ELR (cell line): ENCODE measurements at regions not wholly inside any gene's neighbourhood (a gene's known extent, or its start where the extent isn't known, plus 50 kb on each side); places are given as distances from the start of the nearest gene placed in this dataset.
A peak's percentile ranks its signal among the peaks of the same experiment; 100 is the strongest.

Source experiments
- DNase-seq: peaks from one replicate; pipeline ENCODE4 v3.0.0-alpha.2; 2015; ENCODE audit warnings: low read depth

DNA sequence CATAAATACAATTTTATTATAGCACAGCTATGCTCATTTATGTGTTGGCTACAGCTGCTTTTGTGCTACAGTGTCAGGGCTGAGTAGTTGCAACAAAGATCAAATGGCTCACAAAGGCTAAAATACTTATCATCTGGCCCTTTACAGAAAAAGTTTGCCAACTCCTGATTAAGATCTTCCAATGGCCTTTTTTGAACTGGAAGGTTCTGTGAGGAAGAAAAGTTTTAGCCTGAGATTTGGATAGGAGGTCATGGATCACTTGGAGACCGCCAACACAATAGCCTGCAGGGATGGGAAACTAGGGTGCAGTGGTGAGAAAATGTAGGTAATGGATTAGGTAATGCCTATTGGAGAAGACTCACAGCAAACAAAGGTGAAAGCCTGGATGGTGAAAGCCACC, 169.8 kb downstream of the NOC3L start:
- no peak for DNase-seq

- peak; percentile 40 for DNase-seq
These were observed 169.2 kb downstream of the NOC3L start for GRCh38 chr10:94193466-94193924.

GRCh38 chr10:94194256-94194655, 168.5 kb downstream of the NOC3L start:
- DNase-seq, result peak; percentile 79

DNA sequence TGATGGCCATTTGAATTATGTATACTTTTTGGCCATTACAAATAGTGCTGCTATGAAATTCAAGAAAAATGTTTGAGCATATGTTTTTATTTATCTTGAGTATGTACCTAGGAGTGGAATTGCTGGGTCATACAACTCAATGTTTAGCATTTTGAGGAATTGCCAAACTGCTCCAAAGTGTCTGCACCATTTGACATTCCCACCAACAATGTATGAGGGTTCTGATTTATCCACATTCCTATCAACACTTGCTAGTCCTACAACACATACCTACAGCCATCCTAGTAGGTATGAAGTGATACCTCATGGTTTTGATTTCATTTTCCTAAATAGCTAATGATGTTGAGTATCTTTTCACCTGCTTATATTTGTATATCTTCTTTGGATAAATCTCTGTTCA, 165.5 kb downstream of the NOC3L start:
- DNase-seq, result no peak

DNA sequence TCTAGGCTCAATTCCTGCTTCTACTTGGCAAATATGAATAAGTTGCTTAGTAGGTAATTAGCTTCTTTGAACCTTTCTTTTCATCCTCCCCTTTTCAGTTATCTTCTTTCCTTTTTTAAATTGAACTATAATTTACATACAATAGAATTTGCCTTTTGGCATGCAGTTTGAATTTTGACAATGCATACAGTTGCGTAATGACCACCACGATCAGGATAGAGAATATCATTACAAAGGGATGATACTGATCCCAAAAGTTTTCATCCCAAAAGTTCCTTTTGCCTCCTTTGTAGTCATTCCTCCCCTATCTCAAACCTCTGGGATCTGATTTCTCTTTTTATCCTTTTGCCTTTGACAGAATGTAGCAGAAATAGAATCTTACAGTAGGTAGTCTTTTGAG, 164.4 kb downstream of the NOC3L start:
- DNase-seq, result no peak

- DNase-seq, result no peak
These were observed 163.2 kb downstream of the NOC3L start for GRCh38 chr10:94199565-94199964.

- no peak for DNase-seq
These were observed 162.4 kb downstream of the NOC3L start for GRCh38 chr10:94200146-94200837.

GRCh38 chr10:94205396-94205831, 157.3 kb downstream of the NOC3L start:
- no peak for DNase-seq

DNA sequence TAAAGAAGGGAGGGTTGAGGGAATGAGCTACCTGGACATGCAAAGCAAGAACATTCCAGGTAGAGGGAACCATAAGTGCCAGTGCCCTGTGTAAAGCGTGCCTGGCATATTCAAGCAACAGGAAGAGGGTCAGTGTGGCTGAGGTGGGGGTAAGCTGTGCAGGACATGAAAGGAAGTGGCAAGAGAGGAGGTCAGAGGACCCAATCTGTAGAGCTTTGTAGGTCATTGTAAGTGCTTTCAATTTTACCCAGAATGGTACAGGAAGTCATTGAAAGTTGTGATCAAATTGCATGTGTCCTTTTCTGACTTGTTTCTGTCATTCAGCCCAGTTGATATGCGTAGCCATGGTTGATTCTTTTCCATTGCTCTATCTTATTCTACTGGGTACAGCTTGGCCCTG, 156.6 kb downstream of the NOC3L start:
- DNase-seq, result no peak

- DNase-seq, result no peak
These were observed 154.4 kb downstream of the NOC3L start for GRCh38 chr10:94208315-94208714.

DNA sequence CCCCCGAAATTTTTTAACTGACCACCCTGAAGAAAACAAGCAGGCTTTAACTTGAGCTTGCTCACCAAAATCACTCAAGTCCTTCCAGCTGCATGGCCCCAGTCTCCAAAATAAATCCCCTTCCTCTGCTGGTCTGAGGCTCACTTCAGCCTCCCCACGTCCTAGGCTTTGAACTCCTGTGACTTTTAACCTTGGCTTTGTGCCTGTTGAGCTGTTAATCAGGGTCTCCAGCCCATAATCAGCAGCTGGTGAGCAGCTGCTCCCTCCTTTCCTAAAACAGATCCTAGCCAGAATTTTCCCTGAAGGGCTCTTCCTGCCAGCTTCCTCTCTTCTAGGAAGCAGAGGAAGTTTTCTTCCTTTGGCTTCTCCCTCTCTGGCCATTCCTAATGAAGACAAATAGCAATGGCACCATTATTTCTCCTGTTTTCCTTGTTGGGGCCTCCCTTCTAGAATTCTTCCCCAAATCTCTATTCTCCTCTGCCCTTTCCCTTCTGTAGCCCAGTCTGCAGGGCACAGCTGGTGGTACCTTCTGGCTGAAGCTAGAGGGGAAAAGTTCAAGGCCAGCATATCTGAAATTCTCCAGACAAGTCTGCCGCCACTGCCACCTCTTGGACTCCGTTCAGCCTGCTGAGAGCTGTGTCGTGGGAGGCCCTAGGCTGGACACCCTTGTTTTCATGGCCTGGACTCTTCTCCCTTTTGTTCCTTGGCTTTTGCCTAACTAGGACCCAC, 152.1 kb downstream of the NOC3L start:
- DNase-seq, result no peak

DNA sequence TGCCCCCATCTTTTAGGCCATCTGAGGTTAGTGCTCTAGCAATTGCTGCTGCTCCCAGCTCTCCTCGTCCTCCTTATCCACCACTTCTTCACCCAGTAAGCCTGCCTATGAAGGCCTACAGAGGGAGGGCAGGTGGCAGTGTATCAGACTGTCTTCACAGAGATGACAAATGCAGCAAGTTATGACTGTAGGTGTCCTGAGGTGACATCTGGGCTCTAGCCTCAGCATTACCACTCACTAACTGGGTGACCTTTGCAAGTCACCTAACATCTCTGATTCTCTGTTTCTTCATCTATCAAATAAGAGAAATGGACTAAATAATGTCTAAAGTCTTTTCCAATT, 151.6 kb downstream of the NOC3L start:
- DNase-seq, result no peak

- DNase-seq, result no peak
These were observed 149.7 kb downstream of the NOC3L start for GRCh38 chr10:94213001-94213530.

DNA sequence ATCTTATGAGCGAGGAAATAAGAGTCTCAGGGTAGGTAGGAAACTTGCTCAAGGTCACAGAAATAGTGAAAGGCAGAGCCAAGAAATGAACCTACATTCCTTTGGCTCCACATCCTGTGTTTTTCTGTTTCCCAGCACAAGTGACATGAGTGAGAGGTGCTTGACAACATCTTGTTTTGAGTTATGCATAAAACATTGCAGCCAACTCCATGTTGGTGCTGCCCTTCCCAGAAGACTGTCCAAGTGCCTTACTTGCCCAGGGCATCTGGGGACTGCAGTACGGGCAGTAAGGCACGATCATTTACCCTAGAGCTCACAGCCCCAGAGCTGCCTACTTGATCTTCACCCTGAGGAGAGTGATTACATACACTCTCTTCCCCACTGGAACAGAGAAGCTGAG, 148.8 kb downstream of the NOC3L start:
- DNase-seq, result no peak

DNA sequence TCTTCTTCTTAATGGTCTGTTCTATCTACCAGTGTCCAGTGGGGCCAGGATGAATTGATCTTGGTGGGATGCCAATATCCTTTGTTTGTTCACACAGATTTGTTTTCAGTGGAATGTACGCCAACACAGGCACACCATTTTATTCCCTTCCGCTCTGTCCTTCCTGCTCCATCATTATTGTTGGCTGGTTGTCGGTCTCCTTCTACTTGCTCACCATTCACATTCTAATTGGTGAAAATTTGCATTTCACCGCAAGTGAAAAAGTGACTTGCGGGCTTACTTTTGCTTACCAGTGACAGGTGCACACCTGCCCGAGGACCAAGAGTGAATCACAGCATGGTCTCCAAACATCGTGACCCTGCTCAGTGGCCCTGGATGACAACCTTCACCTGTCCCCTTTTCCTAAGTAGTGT, 148.3 kb downstream of the NOC3L start:
- DNase-seq, result no peak

GRCh38 chr10:94216201-94216600, 146.5 kb downstream of the NOC3L start:
- DNase-seq, result no peak

- no peak for DNase-seq
These were observed 145.3 kb downstream of the NOC3L start for GRCh38 chr10:94217411-94217810.

DNA sequence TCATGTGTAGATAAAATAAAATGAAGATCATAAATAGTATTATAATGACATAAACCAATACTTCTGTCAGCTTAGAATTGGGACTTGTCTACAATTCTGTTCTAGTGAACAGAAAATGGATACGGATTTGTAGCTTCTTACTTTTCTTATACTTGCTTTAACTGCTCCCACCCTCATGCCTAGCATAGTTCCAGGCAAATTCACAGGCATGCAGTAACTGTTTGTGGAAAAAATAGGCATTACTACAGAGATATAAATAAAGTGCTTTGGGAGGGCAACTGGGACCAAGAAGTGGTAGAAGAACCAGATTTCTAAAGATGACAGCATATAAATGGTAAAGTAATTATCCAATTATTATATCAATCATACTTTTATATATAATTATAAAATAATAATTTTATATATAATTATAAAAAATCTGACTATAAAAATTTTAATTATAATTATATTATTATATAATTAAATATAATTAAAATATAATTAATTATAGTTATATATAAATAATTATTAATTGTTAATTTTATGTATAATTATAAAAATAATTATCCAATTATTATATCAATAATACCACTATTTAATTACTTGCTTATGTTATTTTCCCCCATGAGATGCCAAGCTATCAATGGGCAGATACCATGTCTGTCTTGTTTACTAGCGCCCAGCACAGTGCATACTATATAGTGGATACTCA, 144.1 kb downstream of the NOC3L start:
- no peak for DNase-seq

DNA sequence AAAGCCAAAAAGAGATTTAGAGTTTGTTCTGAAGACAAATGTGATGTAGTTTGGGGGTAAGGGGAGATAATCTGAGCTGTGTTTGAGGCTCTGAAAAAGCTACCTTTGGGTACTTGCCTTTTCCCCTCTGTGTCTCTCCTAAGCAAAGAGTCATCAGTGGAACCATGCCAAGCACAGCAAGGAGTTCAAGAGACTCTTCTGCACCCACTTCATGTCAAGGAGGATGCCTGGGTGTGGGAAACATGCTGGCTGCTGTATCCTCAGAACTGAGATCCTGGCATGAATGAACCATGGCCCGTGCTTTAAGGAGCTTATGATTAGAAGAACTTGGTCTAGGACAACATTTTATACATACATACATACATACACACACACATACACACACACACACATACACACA, 142.9 kb downstream of the NOC3L start:
- peak; percentile 20 for DNase-seq

GRCh38 chr10:94220717-94221116, 142.0 kb downstream of the NOC3L start:
- no peak for DNase-seq

DNA sequence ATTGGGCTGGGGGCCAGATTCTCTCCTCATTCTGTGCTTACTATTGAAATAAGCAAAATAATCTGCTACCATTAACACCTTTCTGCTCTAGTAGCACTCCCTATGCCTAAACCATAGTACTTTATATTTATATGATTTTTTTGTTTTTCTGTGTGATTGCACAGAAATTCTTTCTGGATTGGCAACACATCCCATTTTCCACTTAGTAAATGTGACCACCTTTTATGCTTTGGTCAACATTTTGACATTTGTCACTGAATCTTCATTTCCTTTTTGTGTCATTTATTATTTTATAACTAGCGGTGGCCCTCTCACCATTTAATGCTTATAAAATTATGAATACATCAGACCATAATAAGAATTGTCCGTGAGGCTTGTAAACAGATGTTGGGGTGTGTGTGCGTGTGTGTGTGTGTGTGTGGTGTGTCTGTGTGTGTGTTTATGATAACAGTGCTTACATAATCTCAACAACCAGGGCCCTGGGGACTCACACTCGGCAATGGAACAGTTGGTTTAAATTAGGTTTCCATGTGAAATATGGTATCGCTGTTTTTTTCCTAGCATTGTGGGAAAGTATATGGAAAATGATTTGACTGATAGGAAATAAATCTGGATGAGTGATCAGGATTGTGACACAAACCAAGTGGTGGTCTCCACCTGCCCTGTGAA, 138.9 kb downstream of the NOC3L start:
- DNase-seq, result no peak

- DNase-seq, result peak; percentile 80
These were observed 138.1 kb downstream of the NOC3L start for GRCh38 chr10:94224656-94225055.
